H1 (cell line): ENCODE measurements at regions not wholly inside any gene's neighbourhood (a gene's known extent, or its start where the extent isn't known, plus 50 kb on each side); places are given as distances from the start of the nearest gene placed in this dataset.

Experiments used
- RNF2 ChIP-seq: fragments of 200-900, 300-1000 bp; sonication (generic); IDR thresholded peaks from 2 replicates; pipeline ENCODE4 v1.7.1; 2016; ENCODE audit warnings: borderline replicate concordance, low read depth, mild to moderate bottlenecking, antibody characterized with exemption, low read length; ENCODE audit not compliant: poor library complexity, severe bottlenecking; ENCODE audit errors: missing control alignments
- TF ChIP-seq, protein P1 (sequence below): fragments of 300-600 bp; sonication (generic); IDR thresholded peaks from 2 replicates; pipeline ENCODE4 v1.7.1; 2012; ENCODE audit warnings: low read length, moderate library complexity, mild to moderate bottlenecking, inconsistent platforms; ENCODE audit not compliant: insufficient replicate concordance

DNA sequence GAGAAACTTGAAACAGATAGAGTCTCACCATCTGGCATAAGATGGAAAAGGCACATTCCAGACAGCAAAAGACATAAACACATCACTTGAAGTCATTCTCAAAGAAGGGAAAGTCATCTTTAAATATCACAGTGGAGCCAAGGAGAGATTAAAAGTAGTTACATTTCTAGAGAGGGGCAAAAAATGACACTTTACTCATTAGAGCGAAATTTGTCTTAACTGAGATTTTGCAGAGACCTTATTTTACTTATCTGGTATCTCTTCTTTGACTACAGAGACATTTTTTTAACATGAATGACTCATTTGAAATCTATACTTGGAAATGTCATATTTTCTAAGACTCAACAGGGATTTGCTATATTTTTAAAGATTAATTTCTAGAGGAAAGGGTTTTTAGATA, 339.0 kb upstream of the KIF2B start (continued):
- TF ChIP-seq, protein P1, sequence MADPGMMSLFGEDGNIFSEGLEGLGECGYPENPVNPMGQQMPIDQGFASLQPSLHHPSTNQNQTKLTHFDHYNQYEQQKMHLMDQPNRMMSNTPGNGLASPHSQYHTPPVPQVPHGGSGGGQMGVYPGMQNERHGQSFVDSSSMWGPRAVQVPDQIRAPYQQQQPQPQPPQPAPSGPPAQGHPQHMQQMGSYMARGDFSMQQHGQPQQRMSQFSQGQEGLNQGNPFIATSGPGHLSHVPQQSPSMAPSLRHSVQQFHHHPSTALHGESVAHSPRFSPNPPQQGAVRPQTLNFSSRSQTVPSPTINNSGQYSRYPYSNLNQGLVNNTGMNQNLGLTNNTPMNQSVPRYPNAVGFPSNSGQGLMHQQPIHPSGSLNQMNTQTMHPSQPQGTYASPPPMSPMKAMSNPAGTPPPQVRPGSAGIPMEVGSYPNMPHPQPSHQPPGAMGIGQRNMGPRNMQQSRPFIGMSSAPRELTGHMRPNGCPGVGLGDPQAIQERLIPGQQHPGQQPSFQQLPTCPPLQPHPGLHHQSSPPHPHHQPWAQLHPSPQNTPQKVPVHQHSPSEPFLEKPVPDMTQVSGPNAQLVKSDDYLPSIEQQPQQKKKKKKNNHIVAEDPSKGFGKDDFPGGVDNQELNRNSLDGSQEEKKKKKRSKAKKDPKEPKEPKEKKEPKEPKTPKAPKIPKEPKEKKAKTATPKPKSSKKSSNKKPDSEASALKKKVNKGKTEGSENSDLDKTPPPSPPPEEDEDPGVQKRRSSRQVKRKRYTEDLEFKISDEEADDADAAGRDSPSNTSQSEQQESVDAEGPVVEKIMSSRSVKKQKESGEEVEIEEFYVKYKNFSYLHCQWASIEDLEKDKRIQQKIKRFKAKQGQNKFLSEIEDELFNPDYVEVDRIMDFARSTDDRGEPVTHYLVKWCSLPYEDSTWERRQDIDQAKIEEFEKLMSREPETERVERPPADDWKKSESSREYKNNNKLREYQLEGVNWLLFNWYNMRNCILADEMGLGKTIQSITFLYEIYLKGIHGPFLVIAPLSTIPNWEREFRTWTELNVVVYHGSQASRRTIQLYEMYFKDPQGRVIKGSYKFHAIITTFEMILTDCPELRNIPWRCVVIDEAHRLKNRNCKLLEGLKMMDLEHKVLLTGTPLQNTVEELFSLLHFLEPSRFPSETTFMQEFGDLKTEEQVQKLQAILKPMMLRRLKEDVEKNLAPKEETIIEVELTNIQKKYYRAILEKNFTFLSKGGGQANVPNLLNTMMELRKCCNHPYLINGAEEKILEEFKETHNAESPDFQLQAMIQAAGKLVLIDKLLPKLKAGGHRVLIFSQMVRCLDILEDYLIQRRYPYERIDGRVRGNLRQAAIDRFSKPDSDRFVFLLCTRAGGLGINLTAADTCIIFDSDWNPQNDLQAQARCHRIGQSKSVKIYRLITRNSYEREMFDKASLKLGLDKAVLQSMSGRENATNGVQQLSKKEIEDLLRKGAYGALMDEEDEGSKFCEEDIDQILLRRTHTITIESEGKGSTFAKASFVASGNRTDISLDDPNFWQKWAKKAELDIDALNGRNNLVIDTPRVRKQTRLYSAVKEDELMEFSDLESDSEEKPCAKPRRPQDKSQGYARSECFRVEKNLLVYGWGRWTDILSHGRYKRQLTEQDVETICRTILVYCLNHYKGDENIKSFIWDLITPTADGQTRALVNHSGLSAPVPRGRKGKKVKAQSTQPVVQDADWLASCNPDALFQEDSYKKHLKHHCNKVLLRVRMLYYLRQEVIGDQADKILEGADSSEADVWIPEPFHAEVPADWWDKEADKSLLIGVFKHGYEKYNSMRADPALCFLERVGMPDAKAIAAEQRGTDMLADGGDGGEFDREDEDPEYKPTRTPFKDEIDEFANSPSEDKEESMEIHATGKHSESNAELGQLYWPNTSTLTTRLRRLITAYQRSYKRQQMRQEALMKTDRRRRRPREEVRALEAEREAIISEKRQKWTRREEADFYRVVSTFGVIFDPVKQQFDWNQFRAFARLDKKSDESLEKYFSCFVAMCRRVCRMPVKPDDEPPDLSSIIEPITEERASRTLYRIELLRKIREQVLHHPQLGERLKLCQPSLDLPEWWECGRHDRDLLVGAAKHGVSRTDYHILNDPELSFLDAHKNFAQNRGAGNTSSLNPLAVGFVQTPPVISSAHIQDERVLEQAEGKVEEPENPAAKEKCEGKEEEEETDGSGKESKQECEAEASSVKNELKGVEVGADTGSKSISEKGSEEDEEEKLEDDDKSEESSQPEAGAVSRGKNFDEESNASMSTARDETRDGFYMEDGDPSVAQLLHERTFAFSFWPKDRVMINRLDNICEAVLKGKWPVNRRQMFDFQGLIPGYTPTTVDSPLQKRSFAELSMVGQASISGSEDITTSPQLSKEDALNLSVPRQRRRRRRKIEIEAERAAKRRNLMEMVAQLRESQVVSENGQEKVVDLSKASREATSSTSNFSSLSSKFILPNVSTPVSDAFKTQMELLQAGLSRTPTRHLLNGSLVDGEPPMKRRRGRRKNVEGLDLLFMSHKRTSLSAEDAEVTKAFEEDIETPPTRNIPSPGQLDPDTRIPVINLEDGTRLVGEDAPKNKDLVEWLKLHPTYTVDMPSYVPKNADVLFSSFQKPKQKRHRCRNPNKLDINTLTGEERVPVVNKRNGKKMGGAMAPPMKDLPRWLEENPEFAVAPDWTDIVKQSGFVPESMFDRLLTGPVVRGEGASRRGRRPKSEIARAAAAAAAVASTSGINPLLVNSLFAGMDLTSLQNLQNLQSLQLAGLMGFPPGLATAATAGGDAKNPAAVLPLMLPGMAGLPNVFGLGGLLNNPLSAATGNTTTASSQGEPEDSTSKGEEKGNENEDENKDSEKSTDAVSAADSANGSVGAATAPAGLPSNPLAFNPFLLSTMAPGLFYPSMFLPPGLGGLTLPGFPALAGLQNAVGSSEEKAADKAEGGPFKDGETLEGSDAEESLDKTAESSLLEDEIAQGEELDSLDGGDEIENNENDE: no peak
- TF ChIP-seq RNF2: no peak
